HG02938 (cell line): ENCODE measurements at regions not wholly inside any gene's neighbourhood (a gene's known extent, or its start where the extent isn't known, plus 50 kb on each side); places are given as distances from the start of the nearest gene placed in this dataset.
"Not testable (repeated sequence)": the region's sequence is repeated elsewhere in the genome, so short reads cannot be mapped to it uniquely, and the experiment has no call there.

Experiments
- ATAC-seq: cut with Tn5 transposase; IDR thresholded peaks from one replicate; pipeline ENCODE4 v1.9.1; 2021; ENCODE audit warnings: mild to moderate bottlenecking, moderate library complexity; ENCODE audit not compliant: unreplicated experiment

- ATAC-seq, result no peak
Measured at GRCh38 chr12:54716261-54716660, 68.1 kb upstream of the DCD start.

GRCh38 chr12:54713876-54714275, 65.7 kb upstream of the DCD start:
- ATAC-seq, result not testable (repeated sequence)

DNA sequence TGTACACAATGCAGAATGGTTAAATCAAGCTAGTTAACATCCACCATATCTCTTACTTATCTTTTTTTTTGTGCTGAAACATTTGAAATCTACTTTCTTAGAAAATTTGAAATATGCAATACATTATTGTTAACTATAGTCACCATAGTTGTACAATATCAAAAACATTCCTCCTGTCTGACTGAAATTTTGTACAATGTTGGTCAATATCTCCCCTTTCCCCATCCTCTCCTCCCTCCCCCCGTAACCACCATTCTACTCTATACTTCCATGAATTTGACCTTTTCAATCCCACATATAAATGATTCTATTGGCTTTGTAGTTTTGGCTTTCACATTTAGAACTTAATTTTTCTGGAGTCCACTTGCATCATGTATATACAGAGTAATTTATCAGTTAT, 63.5 kb upstream of the DCD start:
- no peak for ATAC-seq

GRCh38 chr12:54708826-54709225, 60.7 kb upstream of the DCD start:
- ATAC-seq, result no peak

GRCh38 chr12:54704202-54704601, 56.0 kb upstream of the DCD start:
- ATAC-seq, result no peak

DNA sequence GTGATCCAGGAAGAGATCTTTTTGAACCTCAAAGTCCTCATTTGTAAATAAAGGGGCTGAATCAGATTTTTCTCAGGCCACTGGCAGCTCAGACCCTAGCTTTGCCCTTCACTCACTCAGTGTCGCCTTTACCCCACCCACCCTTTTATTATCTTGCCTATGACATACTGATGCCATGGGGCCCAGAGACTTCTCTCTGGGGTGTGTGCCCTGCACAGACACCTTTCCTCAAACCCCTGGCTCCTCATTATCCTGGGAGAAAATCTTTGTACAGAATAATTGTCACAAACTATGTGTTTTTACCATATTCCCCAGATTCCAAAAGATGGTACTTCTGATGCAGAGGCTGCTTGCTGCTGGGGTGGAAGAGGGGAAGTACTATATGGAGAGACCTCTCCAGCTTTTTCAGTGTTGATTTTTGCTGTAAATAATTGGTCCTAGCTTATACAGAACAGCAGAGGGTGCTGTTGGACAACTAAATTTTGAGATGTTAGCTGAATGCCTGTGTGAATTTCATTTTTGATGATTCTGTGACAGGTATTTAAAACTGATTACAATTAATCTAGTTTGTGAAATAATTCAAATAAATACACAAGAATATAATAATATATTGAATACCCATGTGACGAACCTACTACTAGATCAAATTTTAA, 53.9 kb upstream of the DCD start:
- ATAC-seq, result no peak

- ATAC-seq, result no peak
Measured at GRCh38 chr12:54700849-54701248, 52.7 kb upstream of the DCD start.

GRCh38 chr12:54700301-54700700, 52.1 kb upstream of the DCD start:
- ATAC-seq, result no peak
